ENCODE measurements at regions not wholly inside any gene's neighbourhood (a gene's known extent, or its start where the extent isn't known, plus 50 kb on each side); places are given as distances from the start of the nearest gene placed in this dataset.
"Not testable (repeated sequence)": the region's sequence is repeated elsewhere in the genome, so short reads cannot be mapped to it uniquely, and the experiment has no call there.

GRCh38 chr20:26003959-26004358 lies 307.3 kb upstream of the ZNF337 start:
- not testable (repeated sequence) for H3K4me1 ChIP-seq (ENCODE audit: control insufficient read depth, insufficient read depth, low read length); H3K9ac ChIP-seq (ENCODE audit: low read depth, low read length); H3K27me3 ChIP-seq (ENCODE audit: control insufficient read depth, insufficient read depth, low read length); H3K4me3 ChIP-seq (ENCODE audit: low read length); H3K9me3 ChIP-seq (replicated peaks; ENCODE audit: low read length); H3K36me3 ChIP-seq (ENCODE audit: insufficient read depth, low read length); H3K4me2 ChIP-seq (ENCODE audit: low read length)

- H3K27me3 ChIP-seq (ENCODE audit: control insufficient read depth, insufficient read depth, low read length); H3K4me2 ChIP-seq (ENCODE audit: low read length); H3K36me3 ChIP-seq (ENCODE audit: insufficient read depth, low read length); H3K9me3 ChIP-seq (replicated peaks; ENCODE audit: low read length); H3K9ac ChIP-seq (ENCODE audit: low read depth, low read length); H3K4me1 ChIP-seq (ENCODE audit: control insufficient read depth, insufficient read depth, low read length); H3K4me3 ChIP-seq (ENCODE audit: low read length): not testable (repeated sequence)
Measured at GRCh38 chr20:25997367-25998038, 300.9 kb upstream of the ZNF337 start.

GRCh38 chr20:25992146-25992545 lies 295.5 kb upstream of the ZNF337 start:
- Histone ChIP-seq H3K9ac (ENCODE audit: low read depth, low read length) (no peak overlapping the region), H3K9me3 (replicated peaks; ENCODE audit: low read length) (no peaks in the 10 kb centered on the region), H3K4me1 (ENCODE audit: control insufficient read depth, insufficient read depth, low read length) (peaks cover 5% of the 10 kb centered on the region), H3K36me3 (ENCODE audit: insufficient read depth, low read length) (no peaks in the 10 kb centered on the region), H3K4me3 (ENCODE audit: low read length) (no peak overlapping the region), H3K27me3 (ENCODE audit: control insufficient read depth, insufficient read depth, low read length) (no peaks in the 10 kb centered on the region), H3K4me2 (ENCODE audit: low read length) (no peak overlapping the region)

- Histone ChIP-seq H3K9ac (ENCODE audit: low read depth, low read length) (no peak overlapping the region), H3K27me3 (ENCODE audit: control insufficient read depth, insufficient read depth, low read length) (no peaks in the 10 kb centered on the region), H3K4me1 (ENCODE audit: control insufficient read depth, insufficient read depth, low read length) (peaks cover 9% of the 10 kb centered on the region), H3K4me2 (ENCODE audit: low read length) (no peak overlapping the region), H3K9me3 (replicated peaks; ENCODE audit: low read length) (no peaks in the 10 kb centered on the region), H3K36me3 (ENCODE audit: insufficient read depth, low read length) (no peaks in the 10 kb centered on the region), H3K4me3 (ENCODE audit: low read length) (no peak overlapping the region)
Measured at GRCh38 chr20:25991756-25992130, 295.1 kb upstream of the ZNF337 start.

GRCh38 chr20:25991051-25991755 lies 294.6 kb upstream of the ZNF337 start:
- Histone ChIP-seq H3K4me3 (ENCODE audit: low read length) (no peak overlapping the region), H3K27me3 (ENCODE audit: control insufficient read depth, insufficient read depth, low read length) (no peaks in the 10 kb centered on the region), H3K9me3 (replicated peaks; ENCODE audit: low read length) (no peaks in the 10 kb centered on the region), H3K36me3 (ENCODE audit: insufficient read depth, low read length) (no peaks in the 10 kb centered on the region), H3K4me1 (ENCODE audit: control insufficient read depth, insufficient read depth, low read length) (peaks cover 9% of the 10 kb centered on the region), H3K9ac (ENCODE audit: low read depth, low read length) (no peak overlapping the region), H3K4me2 (ENCODE audit: low read length) (no peak overlapping the region)

- H3K36me3 ChIP-seq (ENCODE audit: insufficient read depth, low read length); H3K4me3 ChIP-seq (ENCODE audit: low read length); H3K4me1 ChIP-seq (ENCODE audit: control insufficient read depth, insufficient read depth, low read length); H3K9me3 ChIP-seq (replicated peaks; ENCODE audit: low read length); H3K4me2 ChIP-seq (ENCODE audit: low read length); H3K27me3 ChIP-seq (ENCODE audit: control insufficient read depth, insufficient read depth, low read length); H3K9ac ChIP-seq (ENCODE audit: low read depth, low read length): not testable (repeated sequence)
Measured at GRCh38 chr20:25989686-25990085, 293.0 kb upstream of the ZNF337 start.

GRCh38 chr20:25989196-25989595 lies 292.5 kb upstream of the ZNF337 start:
- Histone ChIP-seq H3K9ac (ENCODE audit: low read depth, low read length) (no peak overlapping the region), H3K27me3 (ENCODE audit: control insufficient read depth, insufficient read depth, low read length) (no peaks in the 10 kb centered on the region), H3K36me3 (ENCODE audit: insufficient read depth, low read length) (no peaks in the 10 kb centered on the region), H3K9me3 (replicated peaks; ENCODE audit: low read length) (no peaks in the 10 kb centered on the region), H3K4me3 (ENCODE audit: low read length) (no peak overlapping the region), H3K4me2 (ENCODE audit: low read length) (no peak overlapping the region), H3K4me1 (ENCODE audit: control insufficient read depth, insufficient read depth, low read length) (peaks cover 9% of the 10 kb centered on the region)

GRCh38 chr20:25987928-25988560 lies 291.4 kb upstream of the ZNF337 start:
- H3K4me2 ChIP-seq (ENCODE audit: low read length); H3K4me3 ChIP-seq (ENCODE audit: low read length); H3K9me3 ChIP-seq (replicated peaks; ENCODE audit: low read length); H3K9ac ChIP-seq (ENCODE audit: low read depth, low read length); H3K4me1 ChIP-seq (ENCODE audit: control insufficient read depth, insufficient read depth, low read length); H3K27me3 ChIP-seq (ENCODE audit: control insufficient read depth, insufficient read depth, low read length); H3K36me3 ChIP-seq (ENCODE audit: insufficient read depth, low read length): not testable (repeated sequence)

GRCh38 chr20:25987073-25987927 lies 290.6 kb upstream of the ZNF337 start:
- Histone ChIP-seq H3K4me3 (ENCODE audit: low read length) (peak overlapping the region; percentile 70), H3K9ac (ENCODE audit: low read depth, low read length) (no peak overlapping the region), H3K36me3 (ENCODE audit: insufficient read depth, low read length) (no peaks in the 10 kb centered on the region), H3K9me3 (replicated peaks; ENCODE audit: low read length) (no peaks in the 10 kb centered on the region), H3K27me3 (ENCODE audit: control insufficient read depth, insufficient read depth, low read length) (no peaks in the 10 kb centered on the region), H3K4me1 (ENCODE audit: control insufficient read depth, insufficient read depth, low read length) (peaks cover 9% of the 10 kb centered on the region), H3K4me2 (ENCODE audit: low read length) (peak overlapping the region; percentile 92)

GRCh38 chr20:25985597-25985996 lies 288.9 kb upstream of the ZNF337 start:
- Histone ChIP-seq H3K4me1 (ENCODE audit: control insufficient read depth, insufficient read depth, low read length) (peaks cover 9% of the 10 kb centered on the region), H3K4me2 (ENCODE audit: low read length) (no peak overlapping the region)

GRCh38 chr20:25984933-25985332 lies 288.3 kb upstream of the ZNF337 start:
- H3K9me3 ChIP-seq (replicated peaks; ENCODE audit: low read length) = no peaks in the 10 kb centered on the region
- no peak overlapping the region for H3K9ac ChIP-seq (ENCODE audit: low read depth, low read length)
- H3K4me3 ChIP-seq (ENCODE audit: low read length) = peak overlapping the region; percentile 59
- no peaks in the 10 kb centered on the region for H3K27me3 ChIP-seq (ENCODE audit: control insufficient read depth, insufficient read depth, low read length)
- peak overlapping the region; percentile 58 for H3K4me2 ChIP-seq (ENCODE audit: low read length)
- no peaks in the 10 kb centered on the region for H3K36me3 ChIP-seq (ENCODE audit: insufficient read depth, low read length)
- peaks cover 9% of the 10 kb centered on the region for H3K4me1 ChIP-seq (ENCODE audit: control insufficient read depth, insufficient read depth, low read length)

More at GRCh38 chr20:25985597-25985996, 288.9 kb upstream of the ZNF337 start:
- Histone ChIP-seq H3K4me3 (ENCODE audit: low read length) (no peak overlapping the region), H3K9ac (ENCODE audit: low read depth, low read length) (no peak overlapping the region), H3K36me3 (ENCODE audit: insufficient read depth, low read length) (no peaks in the 10 kb centered on the region), H3K9me3 (replicated peaks; ENCODE audit: low read length) (no peaks in the 10 kb centered on the region), H3K27me3 (ENCODE audit: control insufficient read depth, insufficient read depth, low read length) (no peaks in the 10 kb centered on the region)

All from skeletal muscle satellite cell (primary cell).